HEK293 (cell line): ENCODE measurements at regions not wholly inside any gene's neighbourhood (a gene's known extent, or its start where the extent isn't known, plus 50 kb on each side); places are given as distances from the start of the nearest gene placed in this dataset.

Source experiments
- CTCF ChIA-PET: fragments of 350-600 bp; formaldehyde crosslinking; extraction: SDS; loops from one replicate; lab custom pipeline; 2021; ENCODE audit warnings: antibody characterized with exemption; lab: Yijun Ruan, JAX
- POLR2A ChIA-PET: fragments of 300-600 bp; formaldehyde crosslinking; extraction: SDS; loops from one replicate; lab custom pipeline; 2020; ENCODE audit warnings: antibody characterized with exemption, inconsistent platforms; lab: Yijun Ruan, JAX
- H3K27ac ChIP-seq: fragments of 200-500 bp; sonication (Bioruptor generic); 2 replicates; pipeline ENCODE4 v1.5.1; 2014; ENCODE audit warnings: low read depth, low read length, control low read depth, inconsistent platforms; ENCODE audit errors: extremely low read depth
- H3K36me3 ChIP-seq, 2 experiments: fragments of 200-500 bp in 1 of 2; sonication (Bioruptor generic) in 1 of 2; 1 replicate in 1 of 2; 2 replicates in 1 of 2; pipeline ENCODE4 v1.5.1; 2014 to 2017; ENCODE audit warnings: inconsistent platforms in 2 of 2, low read length in 2 of 2; ENCODE audit not compliant: control insufficient read depth in 2 of 2, insufficient read depth in 1 of 2
- H3K4me1 ChIP-seq: fragments of 200-500 bp; sonication (Bioruptor generic); 2 replicates; pipeline ENCODE4 v1.5.1; 2014; ENCODE audit warnings: mild to moderate bottlenecking, low read length, inconsistent platforms; ENCODE audit not compliant: control insufficient read depth, insufficient read depth
- H3K4me3 ChIP-seq: 2 replicates; pipeline ENCODE4 v1.5.1; 2011; ENCODE audit warnings: low read depth, mild to moderate bottlenecking, control low read depth, low read length, moderate library complexity
- H3K9me3 ChIP-seq: fragments of 200-500 bp; sonication (Bioruptor generic); 2 replicates; pipeline ENCODE4 v1.5.1; 2014; ENCODE audit warnings: low read depth, low read length, inconsistent platforms; ENCODE audit not compliant: control insufficient read depth, insufficient read depth
- KLF8 ChIP-seq: fragments of 450-650 bp; formaldehyde crosslinking; IDR thresholded peaks from 2 replicates; pipeline ENCODE4 v1.5.1; 2016; ENCODE audit warnings: missing biosample characterization, missing genetic modification characterization
- SALL2 ChIP-seq: fragments of 450-650 bp; formaldehyde crosslinking; IDR thresholded peaks from 2 replicates; pipeline ENCODE4 v1.5.0; 2017; ENCODE audit warnings: missing biosample characterization, mild to moderate bottlenecking, missing genetic modification characterization, borderline replicate concordance
- SCRT2 ChIP-seq: fragments of 450-650 bp; formaldehyde crosslinking; IDR thresholded peaks from 2 replicates; pipeline ENCODE4 v1.5.1; 2016; ENCODE audit warnings: missing biosample characterization, missing genetic modification characterization
- YY1 ChIP-seq: fragments of 450-650 bp; formaldehyde crosslinking; IDR thresholded peaks from 2 replicates; pipeline ENCODE4 v1.5.1; 2018; ENCODE audit warnings: missing biosample characterization, missing genetic modification characterization
- ZBTB48 ChIP-seq: fragments of 450-650 bp; formaldehyde crosslinking; IDR thresholded peaks from 2 replicates; pipeline ENCODE4 v1.5.1; 2016; ENCODE audit warnings: missing biosample characterization, missing genetic modification characterization
- ZBTB49 ChIP-seq: fragments of 450-650 bp; formaldehyde crosslinking; IDR thresholded peaks from 2 replicates; pipeline ENCODE4 v1.5.1; 2016; ENCODE audit warnings: missing biosample characterization, missing genetic modification characterization, low read depth
- ZFHX2 ChIP-seq: fragments of 450-650 bp; formaldehyde crosslinking; conservative IDR thresholded peaks from 2 replicates; pipeline ENCODE4 v1.5.1; 2016; ENCODE audit warnings: missing biosample characterization, missing genetic modification characterization
- ZFP3 ChIP-seq: fragments of 450-650 bp; formaldehyde crosslinking; IDR thresholded peaks from 2 replicates; pipeline ENCODE4 v1.5.1; 2016; ENCODE audit warnings: low read depth, missing biosample characterization, missing genetic modification characterization
- ZFP41 ChIP-seq: fragments of 450-650 bp; formaldehyde crosslinking; IDR thresholded peaks from 2 replicates; pipeline ENCODE4 v1.5.1; 2016; ENCODE audit warnings: missing biosample characterization, missing genetic modification characterization, borderline replicate concordance
- ZNF18 ChIP-seq: fragments of 450-650 bp; formaldehyde crosslinking; IDR thresholded peaks from 2 replicates; pipeline ENCODE4 v1.5.1; 2016; ENCODE audit warnings: missing biosample characterization, missing genetic modification characterization
- ZNF311 ChIP-seq: fragments of 450-650 bp; formaldehyde crosslinking; IDR thresholded peaks from 2 replicates; pipeline ENCODE4 v1.5.1; 2017; ENCODE audit warnings: missing biosample characterization, missing genetic modification characterization, borderline replicate concordance
- ZNF341 ChIP-seq: fragments of 450-650 bp; formaldehyde crosslinking; IDR thresholded peaks from 2 replicates; pipeline ENCODE4; 2016; ENCODE audit warnings: low read depth, missing biosample characterization, missing genetic modification characterization
- ZNF366 ChIP-seq: fragments of 450-650 bp; formaldehyde crosslinking; conservative IDR thresholded peaks from 2 replicates; pipeline ENCODE4 v1.5.1; 2016; ENCODE audit warnings: missing biosample characterization, missing genetic modification characterization
- ZNF394 ChIP-seq: fragments of 450-650 bp; formaldehyde crosslinking; IDR thresholded peaks from 2 replicates; pipeline ENCODE4 v1.5.1; 2016; ENCODE audit warnings: missing biosample characterization, missing genetic modification characterization, mild to moderate bottlenecking, moderate library complexity, borderline replicate concordance
- ZNF48 ChIP-seq: fragments of 450-650 bp; formaldehyde crosslinking; IDR thresholded peaks from 2 replicates; pipeline ENCODE4 v1.5.1; 2016; ENCODE audit warnings: missing biosample characterization, missing genetic modification characterization
- ZNF488 ChIP-seq: fragments of 450-650 bp; formaldehyde crosslinking; IDR thresholded peaks from 2 replicates; pipeline ENCODE4 v1.5.1; 2016; ENCODE audit warnings: missing biosample characterization, missing genetic modification characterization
- ZNF501 ChIP-seq: fragments of 450-650 bp; formaldehyde crosslinking; IDR thresholded peaks from 2 replicates; pipeline ENCODE4 v1.5.1; 2016; ENCODE audit warnings: missing biosample characterization, missing genetic modification characterization
- ZNF529 ChIP-seq: fragments of 450-650 bp; formaldehyde crosslinking; IDR thresholded peaks from 2 replicates; pipeline ENCODE4 v1.5.1; 2017; ENCODE audit warnings: missing genetic modification characterization, missing biosample characterization; ENCODE audit not compliant: insufficient replicate concordance
- ZNF629 ChIP-seq: fragments of 450-650 bp; formaldehyde crosslinking; IDR thresholded peaks from 2 replicates; pipeline ENCODE4 v1.5.1; 2017; ENCODE audit warnings: missing biosample characterization, missing genetic modification characterization
- ZNF654 ChIP-seq: fragments of 450-650 bp; formaldehyde crosslinking; IDR thresholded peaks from 2 replicates; pipeline ENCODE4 v1.5.1; 2016; ENCODE audit warnings: low read depth, missing biosample characterization, missing genetic modification characterization
- ZNF660 ChIP-seq: fragments of 450-650 bp; IDR thresholded peaks from 2 replicates; pipeline ENCODE4 v1.5.1; 2018; ENCODE audit warnings: missing biosample characterization, mild to moderate bottlenecking, missing genetic modification characterization
- ZNF704 ChIP-seq: fragments of 450-650 bp; formaldehyde crosslinking; IDR thresholded peaks from 2 replicates; pipeline ENCODE4 v1.5.1; 2016; ENCODE audit warnings: missing biosample characterization, missing genetic modification characterization
- ZNF76 ChIP-seq: fragments of 450-650 bp; formaldehyde crosslinking; IDR thresholded peaks from 2 replicates; pipeline ENCODE4; 2016; ENCODE audit warnings: low read depth, missing biosample characterization, missing genetic modification characterization, borderline replicate concordance
- ZXDB ChIP-seq: fragments of 450-650 bp; formaldehyde crosslinking; IDR thresholded peaks from 2 replicates; pipeline ENCODE4 v1.5.1; 2016; ENCODE audit warnings: missing biosample characterization, missing genetic modification characterization
- TF ChIP-seq, protein P1 (sequence below): fragments of 450-650 bp; formaldehyde crosslinking; IDR thresholded peaks from 2 replicates; pipeline ENCODE4 v1.5.1; 2016; ENCODE audit warnings: missing biosample characterization, missing genetic modification characterization

- H3K4me1 ChIP-seq, result no peaks in the 10 kb centered on the region
- H3K27ac ChIP-seq, result no peak overlapping the region
- ChIA-PET POLR2A (no interaction called here), CTCF (interaction anchor here (1.1 kb wide), 1 partner anchor 15 kb away, joined by 7 read pairs; no protein-coding TSS in a partner anchor)
- no peaks in the 10 kb centered on the region for H3K36me3 ChIP-seq
- no peak overlapping the region for H3K4me3 ChIP-seq
- H3K9me3 ChIP-seq, result no peaks in the 10 kb centered on the region
- TF ChIP-seq ZNF48 (no peak), ZNF488 (tag by site-specific recombination) (no peak), SCRT2 (no peak), KLF8 (tag by site-specific recombination) (no peak), ZFHX2 (tag by site-specific recombination) (no peak), ZBTB49 (no peak), ZXDB (tag by site-specific recombination) (no peak), ZNF311 (tag by site-specific recombination) (no peak), ZFP3 (tag by site-specific recombination) (no peak), ZNF529 (tag by site-specific recombination) (no peak)
Measured at GRCh38 chr10:43926875-43927406, 278.3 kb upstream of the ZNF32 start.

DNA sequence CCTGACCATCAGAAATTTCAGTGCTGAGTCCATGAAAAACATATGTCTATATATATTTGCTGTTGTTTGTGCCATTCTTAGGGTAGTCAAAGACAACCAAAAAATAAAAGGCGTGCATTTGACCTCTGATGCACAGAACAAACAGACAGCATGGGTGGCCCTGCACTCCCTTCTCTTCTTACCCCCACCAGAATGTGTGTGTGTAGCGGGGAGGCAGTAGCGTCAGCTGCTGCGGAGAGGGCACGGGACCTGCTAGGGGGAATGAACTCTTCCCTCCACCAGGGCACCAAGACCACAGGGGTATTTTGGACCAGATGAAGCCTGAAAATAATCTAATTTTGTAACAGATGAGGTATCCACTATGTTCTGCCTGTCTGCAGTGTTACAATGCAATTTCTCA is 277.7 kb upstream of the ZNF32 start:
- CTCF ChIA-PET, result no interaction called here
- TF ChIP-seq ZNF660 (tag by site-specific recombination), result no peak
- TF ChIP-seq ZNF76, result no peak
- no peak for TF ChIP-seq SALL2 (tag by site-specific recombination)
- no peak for TF ChIP-seq ZNF704 (tag by site-specific recombination)
- no peak for TF ChIP-seq ZNF501 (tag by site-specific recombination)
- TF ChIP-seq, all 188 proteins: peak for 0
- Histone ChIP-seq H3K4me3 (no peak overlapping the region), H3K4me1 (no peaks in the 10 kb centered on the region), H3K27ac (no peak overlapping the region), H3K9me3 (no peaks in the 10 kb centered on the region), H3K36me3 (no peaks in the 10 kb centered on the region)
- POLR2A ChIA-PET, result no interaction called here

DNA sequence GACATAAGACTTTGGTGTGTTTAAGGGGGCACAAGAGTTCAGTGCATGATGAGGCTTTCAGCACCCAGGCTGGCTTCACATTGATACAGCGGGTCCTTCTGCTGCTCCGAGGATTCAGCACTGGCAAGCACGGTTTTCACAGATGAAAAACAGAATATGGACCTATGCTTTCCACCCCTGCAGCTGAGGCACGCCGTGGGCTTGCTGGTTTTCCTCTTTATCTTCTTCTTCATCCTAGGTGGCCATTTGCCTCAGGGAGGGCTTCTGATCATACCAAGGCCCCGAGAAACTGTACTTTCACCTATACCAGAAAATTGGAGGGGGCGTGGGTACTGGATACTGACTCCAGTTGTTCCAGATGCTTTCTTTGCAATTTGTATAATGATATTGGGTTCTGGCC is 277.1 kb upstream of the ZNF32 start:
- ChIA-PET CTCF (no interaction called here), POLR2A (no interaction called here)
- TF ChIP-seq ZNF18 (tag by site-specific recombination) (no peak), ZNF366 (tag by site-specific recombination) (no peak), ZNF341 (tag by site-specific recombination) (no peak), ZNF629 (tag by site-specific recombination) (no peak), YY1 (tag by site-specific recombination) (no peak), ZNF394 (tag by site-specific recombination) (no peak), ZFP41 (tag by site-specific recombination) (no peak), ZBTB48 (no peak), ZNF76 (no peak), ZNF654 (tag by site-specific recombination) (no peak)
- TF ChIP-seq, protein P1, sequence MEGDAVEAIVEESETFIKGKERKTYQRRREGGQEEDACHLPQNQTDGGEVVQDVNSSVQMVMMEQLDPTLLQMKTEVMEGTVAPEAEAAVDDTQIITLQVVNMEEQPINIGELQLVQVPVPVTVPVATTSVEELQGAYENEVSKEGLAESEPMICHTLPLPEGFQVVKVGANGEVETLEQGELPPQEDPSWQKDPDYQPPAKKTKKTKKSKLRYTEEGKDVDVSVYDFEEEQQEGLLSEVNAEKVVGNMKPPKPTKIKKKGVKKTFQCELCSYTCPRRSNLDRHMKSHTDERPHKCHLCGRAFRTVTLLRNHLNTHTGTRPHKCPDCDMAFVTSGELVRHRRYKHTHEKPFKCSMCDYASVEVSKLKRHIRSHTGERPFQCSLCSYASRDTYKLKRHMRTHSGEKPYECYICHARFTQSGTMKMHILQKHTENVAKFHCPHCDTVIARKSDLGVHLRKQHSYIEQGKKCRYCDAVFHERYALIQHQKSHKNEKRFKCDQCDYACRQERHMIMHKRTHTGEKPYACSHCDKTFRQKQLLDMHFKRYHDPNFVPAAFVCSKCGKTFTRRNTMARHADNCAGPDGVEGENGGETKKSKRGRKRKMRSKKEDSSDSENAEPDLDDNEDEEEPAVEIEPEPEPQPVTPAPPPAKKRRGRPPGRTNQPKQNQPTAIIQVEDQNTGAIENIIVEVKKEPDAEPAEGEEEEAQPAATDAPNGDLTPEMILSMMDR (tag by site-specific recombination), result no peak

More for the DNA sequence above, 277.1 kb upstream of the ZNF32 start:
- Histone ChIP-seq H3K9me3 (no peaks in the 10 kb centered on the region), H3K4me1 (no peaks in the 10 kb centered on the region), H3K4me3 (no peak overlapping the region), H3K36me3 (no peaks in the 10 kb centered on the region), H3K27ac (no peak overlapping the region)
